CD4-positive, CD25-positive, alpha-beta regulatory T cell (primary cell): ENCODE measurements at regions not wholly inside any gene's neighbourhood (a gene's known extent, or its start where the extent isn't known, plus 50 kb on each side); places are given as distances from the start of the nearest gene placed in this dataset.
"Not testable (repeated sequence)": the region's sequence is repeated elsewhere in the genome, so short reads cannot be mapped to it uniquely, and the experiment has no call there.

ENCODE experiments used
- ATAC-seq, 2 donors: fragments of 150-1000 bp; cut with Tn5 transposase; one replicate each; pipeline ENCODE4 v1.10.0; 2021; ENCODE audit warnings: low read depth in 2 of 2, moderate number of reproducible peaks in 2 of 2, moderate library complexity in 1 of 2
- DNase-seq, 3 donors: peaks; one replicate each; pipeline versions ENCODE4 v3.0.0 to v3.0.0-alpha.2; 2012 to 2022; ENCODE audit warnings: mixed read lengths in 1 of 3
- H3K27ac ChIP-seq: one replicate; pipeline ENCODE4 v1.7.0; 2013; ENCODE audit warnings: mild to moderate bottlenecking, low read length; ENCODE audit not compliant: insufficient read depth, poor library complexity, severe bottlenecking
- H3K27me3 ChIP-seq: one replicate; pipeline ENCODE4 v1.7.0; 2013; ENCODE audit warnings: low read length; ENCODE audit not compliant: control insufficient read depth, insufficient read depth
- H3K36me3 ChIP-seq: one replicate; pipeline ENCODE4 v1.7.0; 2013; ENCODE audit warnings: mild to moderate bottlenecking, low read length, moderate library complexity; ENCODE audit not compliant: control insufficient read depth, insufficient read depth
- H3K4me1 ChIP-seq: 2 replicates; pipeline ENCODE4 v1.7.0; 2013; ENCODE audit warnings: mild to moderate bottlenecking, low read length; ENCODE audit not compliant: insufficient read depth, control insufficient read depth, poor library complexity, severe bottlenecking
- H3K4me3 ChIP-seq: one replicate; pipeline ENCODE4 v1.7.0; 2013; ENCODE audit warnings: low read depth, mild to moderate bottlenecking, low read length, moderate library complexity
- H3K9me3 ChIP-seq, 2 experiments: 1 replicate in 1 of 2; 2 replicates in 1 of 2; pipeline ENCODE4 v1.7.0; 2013; ENCODE audit warnings: low read length in 2 of 2, mild to moderate bottlenecking in 1 of 2, moderate library complexity in 1 of 2; ENCODE audit not compliant: control insufficient read depth in 2 of 2
- H3K27ac Mint-ChIP-seq, 3 donors: one replicate each; pipeline ENCODE4 v1.8.0; 2020 to 2022; ENCODE audit warnings: mild to moderate bottlenecking in 3 of 3, mixed read lengths in 3 of 3, moderate library complexity in 2 of 3
- H3K27me3 Mint-ChIP-seq: one replicate; pipeline ENCODE4 v1.8.0; 2022; ENCODE audit warnings: mild to moderate bottlenecking, mixed read lengths
- H3K36me3 Mint-ChIP-seq: one replicate; pipeline ENCODE4 v1.8.0; 2020; ENCODE audit warnings: mixed read lengths
- H3K4me1 Mint-ChIP-seq, 4 donors: one replicate each; pipeline ENCODE4 v1.8.0; 2020 to 2022; ENCODE audit warnings: mixed read lengths in 4 of 4, mild to moderate bottlenecking in 1 of 4
- H3K4me3 Mint-ChIP-seq, 4 donors: one replicate each; pipeline ENCODE4 v1.8.0; 2020 to 2022; ENCODE audit warnings: mild to moderate bottlenecking in 4 of 4, mixed read lengths in 4 of 4, moderate library complexity in 3 of 4
- H3K9me3 Mint-ChIP-seq, 7 donors: one replicate each; pipeline ENCODE4 v1.8.0; 2020 to 2022; ENCODE audit warnings: mixed read lengths in 7 of 7, mild to moderate bottlenecking in 3 of 7, moderate library complexity in 2 of 7

DNA sequence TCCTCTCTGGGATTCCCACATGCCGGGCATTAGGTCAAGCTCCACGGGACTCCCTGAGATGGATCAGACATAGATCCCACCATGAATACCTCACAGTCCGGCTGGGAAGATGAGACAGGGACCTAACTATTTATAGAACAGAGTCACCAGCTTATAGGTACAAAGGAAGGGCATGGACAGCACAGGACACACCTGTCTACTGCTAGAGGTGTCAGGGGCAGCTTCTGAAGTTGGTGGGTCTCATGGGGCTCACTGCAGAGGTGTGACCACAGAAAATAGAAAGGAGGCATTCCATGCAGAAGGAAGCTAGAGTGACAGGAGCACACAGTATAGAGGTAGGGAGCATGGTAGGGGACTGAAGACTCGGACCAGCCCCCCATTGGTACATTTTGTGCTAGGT lies 1722.4 kb downstream of the SPATA31A7 start:
- not testable (repeated sequence) for H3K9me3 Mint-ChIP-seq, H3K36me3 ChIP-seq, H3K27ac Mint-ChIP-seq, H3K36me3 Mint-ChIP-seq, H3K27me3 ChIP-seq, H3K4me1 ChIP-seq, H3K4me3 ChIP-seq, DNase-seq, H3K27ac ChIP-seq, H3K4me3 Mint-ChIP-seq, H3K9me3 ChIP-seq, H3K4me1 Mint-ChIP-seq, ATAC-seq, H3K27me3 Mint-ChIP-seq

DNA sequence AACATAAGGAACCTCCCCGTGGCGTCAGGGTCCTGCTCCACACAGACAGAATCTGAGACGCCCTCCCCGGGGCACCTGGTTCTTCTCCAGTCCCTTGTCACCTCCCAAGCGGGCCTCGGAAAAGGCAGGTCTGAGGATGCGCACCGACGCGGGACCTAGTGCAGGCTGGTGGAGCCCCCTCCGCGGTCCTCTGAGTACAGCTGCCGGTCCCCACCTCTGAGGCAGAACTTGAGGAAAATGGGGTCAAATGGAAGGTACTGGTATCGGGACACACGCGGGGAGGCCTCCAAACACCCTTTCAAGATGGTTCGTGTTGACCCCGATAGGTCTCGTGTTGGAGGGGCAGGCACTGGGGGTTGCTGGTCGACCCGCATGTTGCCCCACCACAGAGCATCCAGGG lies 1725.3 kb downstream of the SPATA31A7 start:
- not testable (repeated sequence) for H3K27ac Mint-ChIP-seq, H3K27ac ChIP-seq, H3K4me1 ChIP-seq, DNase-seq, H3K4me1 Mint-ChIP-seq, H3K4me3 ChIP-seq, H3K36me3 ChIP-seq, H3K27me3 Mint-ChIP-seq, H3K27me3 ChIP-seq, H3K9me3 ChIP-seq, H3K36me3 Mint-ChIP-seq, H3K9me3 Mint-ChIP-seq, H3K4me3 Mint-ChIP-seq, ATAC-seq

DNA sequence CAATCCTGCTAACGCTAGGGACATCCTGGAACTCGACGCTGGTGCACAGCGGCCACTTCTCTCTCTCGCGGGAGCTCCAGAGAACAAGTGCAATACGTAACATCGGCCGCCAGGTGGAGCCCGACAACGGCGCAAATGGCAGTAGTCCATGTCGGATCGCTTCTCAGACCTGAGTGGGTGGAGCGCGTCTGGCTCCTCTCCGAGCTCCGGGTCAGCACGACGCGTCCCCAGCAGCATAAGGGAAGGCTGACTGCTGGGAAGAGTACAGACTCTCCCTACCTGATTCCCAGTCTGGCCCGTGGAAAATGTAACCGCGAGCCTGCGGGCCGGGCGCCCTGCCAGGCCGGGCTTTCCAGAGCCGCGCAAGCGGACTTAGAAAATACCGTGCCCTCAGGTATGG lies 1725.8 kb downstream of the SPATA31A7 start:
- H3K27me3 Mint-ChIP-seq, H3K4me1 ChIP-seq, H3K4me3 ChIP-seq, H3K36me3 Mint-ChIP-seq, H3K9me3 ChIP-seq, H3K27me3 ChIP-seq, H3K4me3 Mint-ChIP-seq, H3K27ac Mint-ChIP-seq, DNase-seq, H3K9me3 Mint-ChIP-seq, H3K27ac ChIP-seq, H3K4me1 Mint-ChIP-seq, H3K36me3 ChIP-seq: not testable (repeated sequence)
- peak; percentile 95 to 98 for ATAC-seq

- DNase-seq, ATAC-seq, H3K27me3 Mint-ChIP-seq, H3K36me3 ChIP-seq, H3K27me3 ChIP-seq, H3K9me3 ChIP-seq, H3K27ac Mint-ChIP-seq, H3K9me3 Mint-ChIP-seq, H3K27ac ChIP-seq, H3K4me3 ChIP-seq, H3K4me1 Mint-ChIP-seq, H3K4me3 Mint-ChIP-seq, H3K36me3 Mint-ChIP-seq, H3K4me1 ChIP-seq: not testable (repeated sequence)
These were observed 1729.0 kb downstream of the SPATA31A7 start for GRCh38 chr9:62918648-62919385.

DNA sequence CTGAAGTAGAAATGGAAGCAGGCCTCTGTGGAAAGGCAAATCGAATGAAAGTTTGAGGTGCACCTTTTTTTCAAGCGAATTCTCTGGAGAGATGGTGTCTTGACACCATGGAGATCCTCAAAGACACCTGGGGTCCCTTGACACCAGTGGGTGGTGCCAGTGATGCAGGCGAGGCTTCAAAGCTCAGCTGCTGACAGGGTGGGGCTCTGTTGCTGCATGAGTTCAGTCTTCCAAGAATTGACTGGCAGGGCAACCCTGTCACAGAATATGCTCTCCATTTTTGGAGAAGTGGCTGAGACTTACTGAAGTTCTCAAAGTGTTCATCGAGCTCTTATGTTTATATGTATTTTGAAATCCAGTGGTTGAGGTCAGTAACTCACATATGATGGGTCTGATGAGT lies 1741.6 kb downstream of the SPATA31A7 start:
- not testable (repeated sequence) for H3K4me1 ChIP-seq, H3K27me3 ChIP-seq, H3K36me3 ChIP-seq, H3K9me3 Mint-ChIP-seq, H3K9me3 ChIP-seq, DNase-seq, H3K4me1 Mint-ChIP-seq, H3K27ac Mint-ChIP-seq, H3K36me3 Mint-ChIP-seq, H3K27me3 Mint-ChIP-seq, ATAC-seq, H3K4me3 Mint-ChIP-seq, H3K4me3 ChIP-seq, H3K27ac ChIP-seq

- H3K27ac ChIP-seq, H3K4me1 Mint-ChIP-seq, H3K27ac Mint-ChIP-seq, DNase-seq, H3K9me3 ChIP-seq, H3K27me3 Mint-ChIP-seq, H3K4me3 Mint-ChIP-seq, H3K36me3 Mint-ChIP-seq, H3K9me3 Mint-ChIP-seq, ATAC-seq, H3K27me3 ChIP-seq, H3K4me3 ChIP-seq, H3K36me3 ChIP-seq, H3K4me1 ChIP-seq: not testable (repeated sequence)
These were observed 1763.0 kb downstream of the SPATA31A7 start for GRCh38 chr9:62952840-62953239.
